ENCODE measurements at regions not wholly inside any gene's neighbourhood (a gene's known extent, or its start where the extent isn't known, plus 50 kb on each side); places are given as distances from the start of the nearest gene placed in this dataset.

DNA sequence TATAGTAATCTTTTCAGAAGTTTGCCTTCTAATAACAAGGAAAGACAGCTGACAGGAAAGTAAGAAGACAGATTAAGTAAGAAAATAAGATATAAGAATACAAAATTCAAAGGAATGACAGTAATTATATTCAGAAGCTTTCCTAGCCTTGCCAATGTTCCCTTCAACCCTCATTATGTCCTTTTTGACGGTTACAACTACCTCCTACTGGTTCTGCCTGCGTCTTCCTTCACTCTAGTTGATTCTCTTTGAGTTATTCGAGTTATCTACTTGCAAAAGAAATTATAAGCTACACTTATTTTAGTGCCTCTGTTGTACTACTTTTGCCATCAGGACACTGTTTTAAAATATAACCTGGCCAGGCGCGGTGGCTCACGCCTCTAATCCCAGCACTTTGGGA is 218.9 kb upstream of the GYPC start:
- DNase-seq: no peak

DNA sequence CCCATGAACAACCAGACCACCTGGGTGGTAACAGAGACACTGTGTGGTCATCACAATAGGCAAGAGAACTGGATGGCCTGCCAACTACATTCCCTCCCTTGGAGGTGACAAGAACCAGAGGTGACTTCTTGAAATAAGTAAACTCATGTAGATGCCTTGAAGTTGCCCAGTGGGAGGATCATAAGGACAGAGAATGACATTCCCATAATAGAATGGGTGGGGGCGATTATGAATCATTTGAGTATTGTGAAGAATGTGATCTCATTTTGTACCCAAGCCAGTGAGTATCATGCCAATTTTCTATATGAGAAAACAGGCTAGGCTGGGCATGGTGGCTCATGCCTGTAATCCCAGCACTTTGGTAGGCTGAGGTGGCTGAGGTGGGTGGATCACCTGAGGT is 211.4 kb upstream of the GYPC start:
- no peak for DNase-seq

DNA sequence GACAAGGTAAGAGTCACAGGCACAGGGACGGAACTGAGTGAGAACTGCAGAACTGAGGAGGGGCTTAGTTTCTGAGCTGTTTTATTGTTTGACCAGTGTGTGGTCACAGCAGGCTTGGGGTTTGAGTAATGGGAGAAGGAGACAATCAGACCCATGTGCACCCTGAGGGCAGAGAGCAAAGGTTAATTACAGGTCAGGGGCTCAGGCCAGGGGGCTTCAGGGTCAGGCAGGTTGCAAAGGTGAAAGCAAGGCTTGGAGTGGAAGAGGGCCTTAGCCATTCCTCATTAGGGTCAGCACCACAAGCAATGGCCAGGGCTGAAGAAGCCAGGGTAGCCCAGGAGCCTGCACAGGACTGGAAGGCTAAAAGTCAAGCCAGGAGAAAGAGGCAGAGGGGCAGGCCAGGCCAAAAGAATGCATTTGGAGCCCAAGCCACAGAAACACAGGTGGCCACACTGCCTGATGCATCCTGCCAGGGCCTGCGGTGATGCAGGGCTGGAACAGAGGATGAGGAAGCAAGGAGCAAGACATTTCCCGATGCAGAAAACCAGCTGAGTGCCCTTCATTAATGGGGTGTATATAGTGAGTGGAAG is 209.8 kb upstream of the GYPC start:
- DNase-seq: no peak

DNA sequence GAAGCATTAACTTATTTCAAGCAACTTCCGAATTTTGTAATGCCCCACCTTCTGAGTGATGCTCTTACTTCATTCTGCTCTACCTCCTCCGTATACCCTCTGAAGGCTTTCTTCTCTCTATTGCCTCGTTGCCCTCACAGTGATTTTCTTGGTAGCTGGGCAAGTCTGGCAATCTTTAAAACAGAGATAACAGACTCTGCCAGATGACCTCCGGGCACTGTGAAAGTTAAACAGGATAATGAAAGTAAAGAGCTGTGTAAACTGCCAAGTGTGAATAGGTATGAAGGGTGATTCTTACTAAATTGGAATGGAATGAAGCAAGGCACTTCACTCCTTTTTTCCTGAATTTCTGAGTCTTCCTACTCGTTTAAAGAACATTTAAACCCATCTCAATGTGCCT is 207.3 kb upstream of the GYPC start:
- no peak for DNase-seq

DNA sequence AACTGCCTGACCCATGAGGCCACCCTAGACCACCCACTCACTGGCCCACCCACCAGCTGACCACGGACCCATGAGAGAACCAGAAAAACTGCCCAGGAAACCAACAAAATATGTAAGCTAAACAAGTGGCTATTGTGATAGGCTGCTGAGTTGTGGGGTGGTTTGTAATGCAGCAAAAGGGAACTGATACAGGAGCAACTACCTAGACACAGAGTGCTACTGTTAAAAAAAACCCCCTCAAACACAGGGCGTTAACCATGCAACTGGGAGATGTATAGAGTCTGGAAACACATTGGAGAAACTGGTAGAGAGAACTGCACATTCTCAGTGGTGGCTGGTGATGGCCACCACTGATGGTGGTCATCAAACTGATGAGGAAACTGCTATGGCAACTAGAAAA is 206.3 kb upstream of the GYPC start:
- DNase-seq: no peak

DNA sequence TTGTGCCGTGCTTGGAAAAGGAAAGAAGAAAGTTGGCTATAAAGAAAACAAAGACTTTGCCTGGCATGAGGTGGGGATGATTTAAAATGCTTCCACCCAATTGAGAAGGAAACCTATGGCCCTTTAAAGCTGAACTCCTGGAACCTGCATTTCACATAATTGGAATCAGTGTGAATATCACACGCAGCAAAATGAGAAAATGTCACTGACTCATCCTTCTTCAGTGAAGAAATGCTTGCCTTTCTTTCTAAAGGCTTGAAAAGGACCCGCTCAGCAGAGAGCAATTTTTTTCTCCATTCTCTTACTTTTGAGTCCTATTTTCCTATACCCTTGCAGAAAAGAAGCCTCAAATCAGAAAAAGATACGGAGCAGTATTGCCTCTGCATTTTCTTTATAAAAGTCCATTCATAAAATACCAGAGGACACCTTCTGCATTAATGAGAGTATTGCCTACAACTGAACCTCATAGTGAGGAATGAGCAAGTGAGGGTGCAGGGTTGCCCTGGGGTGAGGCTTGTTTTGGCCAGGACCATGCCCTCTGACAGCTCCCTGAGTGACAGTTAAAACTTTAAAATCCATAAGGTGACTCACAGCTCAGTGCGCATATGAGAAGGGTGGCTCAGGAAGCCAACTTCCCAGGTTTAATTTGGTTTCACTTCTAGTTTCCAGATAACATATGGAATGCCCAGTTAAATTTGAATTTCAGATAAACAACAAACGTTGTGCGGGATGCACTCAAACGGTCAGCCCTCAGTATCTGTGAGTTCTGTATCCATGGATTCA is 191.9 kb upstream of the GYPC start:
- DNase-seq: no peak

DNA sequence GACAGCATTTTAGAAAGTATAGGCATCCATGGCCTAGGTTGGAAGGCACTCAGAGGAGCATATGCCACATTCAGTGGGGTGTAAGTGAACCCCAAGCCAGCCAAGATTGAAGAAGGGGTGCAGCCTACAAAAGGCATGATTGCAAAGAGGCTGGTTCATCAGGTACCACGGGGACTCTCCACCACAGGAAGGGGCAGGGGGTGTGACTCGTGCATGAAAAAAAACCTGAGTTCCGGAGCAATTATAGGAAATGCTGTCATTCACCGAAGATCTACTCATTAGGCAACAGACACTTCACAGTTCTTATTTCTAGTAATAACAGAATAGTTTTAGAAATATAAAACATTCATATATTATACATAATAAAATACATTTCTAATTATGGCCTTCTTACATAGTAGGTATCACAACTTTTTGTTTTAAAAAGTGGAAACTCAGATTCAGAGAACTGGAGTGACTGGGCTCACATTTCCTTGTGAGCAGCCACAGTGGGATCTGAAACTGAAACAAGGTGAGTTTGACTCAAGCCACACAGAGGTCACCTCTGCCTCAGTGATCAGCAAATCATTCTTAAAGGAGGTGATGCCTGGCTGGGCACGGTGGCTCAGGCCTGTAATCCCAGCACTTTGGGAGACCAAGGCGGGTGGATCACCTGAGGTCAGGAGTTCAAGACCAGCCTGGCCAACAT is 188.4 kb upstream of the GYPC start:
- no peak for DNase-seq

DNA sequence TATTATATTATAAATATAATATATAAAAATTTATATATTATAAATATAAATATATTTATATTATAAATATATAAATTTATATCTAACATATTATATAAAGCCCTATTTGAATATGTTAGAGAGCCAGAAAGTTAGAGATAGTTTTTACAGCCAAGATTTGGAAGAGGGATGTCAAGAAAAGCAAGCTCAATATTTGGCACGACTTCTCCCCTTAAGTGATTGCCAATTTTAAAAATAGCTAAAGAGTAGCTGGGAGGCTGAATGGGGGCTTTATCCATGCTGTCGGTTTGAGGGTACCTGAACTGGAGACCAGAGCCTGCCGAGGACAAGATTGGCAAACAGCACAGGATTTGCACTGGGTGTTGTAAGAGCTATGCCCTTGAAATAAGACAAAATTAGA is 180.9 kb upstream of the GYPC start:
- no peak for DNase-seq

DNA sequence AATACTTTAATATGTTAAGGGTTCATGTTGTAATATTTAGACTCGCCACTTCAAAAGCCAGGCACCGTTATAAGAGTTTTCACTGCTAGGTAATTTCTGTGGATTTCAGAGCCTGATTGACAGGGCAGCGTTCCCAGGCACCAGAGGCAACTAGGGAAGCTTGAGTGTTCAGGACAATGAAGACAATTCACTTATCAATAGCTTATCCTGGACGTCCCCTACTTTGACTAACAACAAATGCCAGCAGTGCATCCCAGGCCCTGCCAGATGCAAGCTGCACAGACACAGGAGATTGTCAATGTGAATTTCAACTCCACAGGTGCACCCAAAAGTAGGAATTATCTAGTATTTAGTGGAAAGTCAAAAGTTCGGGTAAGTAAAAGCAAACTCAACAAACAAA is 179.3 kb upstream of the GYPC start:
- DNase-seq: no peak

DNA sequence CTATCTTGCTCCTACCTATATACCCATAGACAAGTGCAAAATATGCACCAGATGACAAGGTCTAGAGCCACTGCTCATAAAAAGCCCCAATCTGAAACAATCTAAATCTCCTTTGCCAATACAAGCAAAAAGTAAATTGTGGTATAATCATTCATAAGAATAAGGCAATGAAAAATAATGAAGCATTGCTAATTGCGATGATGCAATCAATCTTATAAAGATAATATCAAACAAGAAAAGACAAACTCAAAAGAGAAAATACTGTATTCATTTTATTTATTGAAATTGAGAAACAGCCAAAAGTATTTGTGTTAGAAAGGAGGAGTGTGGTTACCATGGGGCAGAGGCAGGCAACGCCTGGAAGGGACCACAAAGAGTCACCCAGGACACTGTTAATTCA is 175.9 kb upstream of the GYPC start:
- DNase-seq: no peak

DNA sequence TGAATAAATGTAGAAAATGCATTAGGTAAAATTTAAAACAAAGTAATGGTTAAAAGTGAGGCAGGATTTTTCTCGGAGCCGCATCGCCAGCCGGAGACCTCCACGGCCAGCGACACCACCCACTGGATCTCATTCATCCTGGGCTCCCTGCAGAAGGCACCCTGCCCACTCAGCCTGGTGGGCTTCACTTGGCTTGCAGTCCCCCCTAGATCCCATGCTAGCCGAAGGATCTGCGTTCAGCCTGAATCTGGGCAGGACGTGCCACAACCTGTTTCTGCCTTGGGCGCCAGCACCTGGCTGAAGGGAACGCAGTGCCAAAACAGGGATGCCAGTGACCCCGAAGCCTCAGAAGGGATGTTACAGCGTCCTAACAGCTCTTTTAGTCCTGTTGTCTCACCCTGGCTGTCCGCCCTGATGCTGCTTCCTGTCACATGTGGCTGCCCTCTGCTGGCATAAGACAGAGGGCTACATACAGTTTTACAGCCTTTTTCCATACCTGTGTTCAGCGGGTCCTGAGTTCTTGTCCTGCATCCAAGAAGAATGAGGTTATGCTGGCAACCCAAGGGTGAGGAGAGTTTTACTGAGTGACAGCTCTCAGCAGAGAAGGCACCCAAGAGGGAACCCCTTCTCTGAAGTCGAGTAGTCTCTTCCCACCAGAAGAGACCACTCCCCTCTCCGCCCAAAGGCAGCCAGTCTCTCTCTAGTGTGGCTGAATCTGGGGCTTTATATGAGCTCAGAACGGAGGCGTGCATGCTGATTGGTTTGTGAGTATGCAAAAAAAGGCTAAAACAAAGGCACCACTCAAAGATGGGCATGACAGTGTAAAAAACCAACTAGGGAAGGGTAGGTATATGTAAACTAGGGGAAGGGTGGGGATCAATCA is 173.1 kb upstream of the GYPC start:
- DNase-seq: no peak

DNA sequence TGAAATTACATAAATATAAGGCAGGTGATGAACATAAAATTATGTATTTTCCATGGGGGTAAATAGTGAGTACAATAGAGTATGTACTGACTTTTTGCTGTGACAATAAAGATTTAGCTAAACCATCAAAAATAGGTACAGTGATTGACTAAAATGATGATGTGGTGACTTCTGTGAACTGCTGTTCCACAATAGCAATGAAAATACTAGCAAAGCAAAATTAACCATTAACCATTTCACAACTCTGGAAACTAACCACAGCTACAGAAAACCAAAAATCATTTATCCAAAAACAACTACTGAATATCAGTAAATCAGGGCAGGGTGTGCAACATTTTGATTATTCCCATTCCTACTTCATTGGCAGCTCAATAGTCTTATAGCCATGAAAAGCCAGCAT is 161.4 kb upstream of the GYPC start:
- DNase-seq: no peak

DNA sequence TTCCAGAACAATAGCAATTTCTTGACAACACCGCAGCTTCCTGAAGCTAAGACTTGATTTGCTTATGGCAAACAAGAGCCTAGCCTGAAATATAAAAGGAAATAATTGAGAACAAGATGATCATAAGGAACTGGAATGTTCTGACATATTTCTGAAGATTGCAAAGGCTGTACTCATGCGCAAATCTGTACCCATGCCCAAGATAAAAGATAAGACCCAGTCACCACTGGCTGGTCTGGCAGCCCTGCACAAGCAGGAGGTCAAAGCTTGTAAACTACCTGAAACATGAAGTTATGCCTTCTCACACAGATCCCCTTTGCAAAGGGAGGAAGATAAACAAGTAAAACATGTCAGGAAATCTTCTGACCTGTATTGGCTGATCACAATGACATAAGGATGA is 160.8 kb upstream of the GYPC start:
- no peak for DNase-seq

DNA sequence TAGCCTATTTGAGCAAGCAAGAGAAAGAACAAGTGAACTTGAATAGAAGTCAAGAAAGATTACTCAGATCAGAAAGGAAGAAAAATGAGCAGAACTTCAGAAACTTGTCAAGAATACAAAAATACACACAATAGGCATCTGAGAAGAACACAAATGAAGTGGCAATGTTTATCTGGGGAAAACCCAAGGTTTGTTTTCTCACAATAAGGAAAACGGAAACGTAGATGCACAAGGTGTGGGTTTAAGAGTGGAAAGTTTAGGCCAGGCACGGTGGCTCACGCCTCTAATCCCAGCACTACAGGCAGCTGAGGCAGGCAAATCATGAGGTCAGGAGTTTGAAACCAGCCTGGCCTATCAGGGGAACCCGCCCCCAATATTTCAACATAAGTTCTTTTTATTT is 159.5 kb upstream of the GYPC start:
- no peak for DNase-seq

DNA sequence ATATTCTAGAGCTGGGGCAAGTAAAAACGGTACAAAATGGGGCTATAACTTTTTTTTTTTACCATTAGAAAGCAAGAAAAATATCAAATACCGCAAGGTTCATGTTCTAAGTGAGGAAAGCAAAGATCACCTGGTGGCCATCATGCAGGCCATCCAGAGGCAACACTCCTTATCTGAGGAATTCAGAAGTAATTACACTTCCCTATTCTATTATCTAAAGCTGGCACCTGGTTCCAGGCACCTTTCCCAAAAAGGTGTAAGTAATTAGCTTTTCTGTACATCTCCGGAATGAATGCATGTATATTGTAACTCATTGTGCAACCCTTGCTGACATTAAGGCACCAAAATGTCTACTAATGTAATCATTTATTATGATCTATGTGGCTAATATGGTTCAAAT is 152.5 kb upstream of the GYPC start:
- DNase-seq: no peak

DNA sequence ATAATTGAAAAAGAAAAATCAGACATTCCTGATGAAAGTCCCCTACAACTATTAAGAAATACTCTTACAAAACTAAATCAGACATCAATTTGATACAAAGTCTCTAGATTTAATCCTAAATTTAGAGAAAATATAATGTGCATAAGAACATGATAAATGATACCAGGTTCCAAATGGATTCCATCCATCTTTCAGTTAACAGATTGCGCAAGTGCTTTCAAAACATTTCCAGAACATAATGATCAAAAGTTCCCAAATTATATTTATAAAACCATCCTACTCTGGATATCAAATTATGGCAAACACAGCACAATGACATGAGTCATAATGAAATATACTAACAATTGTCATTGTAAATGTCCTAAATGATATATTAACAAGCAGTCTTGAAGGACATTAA is 151.0 kb upstream of the GYPC start:
- no peak for DNase-seq

DNA sequence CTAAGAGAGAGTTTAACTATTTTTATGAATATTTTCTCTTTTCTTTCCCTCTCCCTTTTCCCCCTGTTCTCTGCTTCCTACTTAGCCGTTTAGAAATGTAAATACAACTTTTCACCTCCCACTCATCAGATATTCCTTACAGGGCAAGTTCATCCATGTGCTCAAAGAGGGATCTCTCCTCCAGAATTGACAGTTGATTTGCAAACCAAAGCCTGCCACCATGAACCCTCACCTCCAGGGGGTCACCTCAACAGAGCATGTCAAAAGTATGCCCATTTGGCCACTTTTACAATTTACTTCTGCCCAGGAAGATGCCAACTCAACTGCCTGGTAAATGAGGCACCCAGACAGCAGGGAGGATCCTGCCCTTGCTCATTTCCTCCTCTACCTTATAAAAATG is 149.2 kb upstream of the GYPC start:
- no peak for DNase-seq

DNA sequence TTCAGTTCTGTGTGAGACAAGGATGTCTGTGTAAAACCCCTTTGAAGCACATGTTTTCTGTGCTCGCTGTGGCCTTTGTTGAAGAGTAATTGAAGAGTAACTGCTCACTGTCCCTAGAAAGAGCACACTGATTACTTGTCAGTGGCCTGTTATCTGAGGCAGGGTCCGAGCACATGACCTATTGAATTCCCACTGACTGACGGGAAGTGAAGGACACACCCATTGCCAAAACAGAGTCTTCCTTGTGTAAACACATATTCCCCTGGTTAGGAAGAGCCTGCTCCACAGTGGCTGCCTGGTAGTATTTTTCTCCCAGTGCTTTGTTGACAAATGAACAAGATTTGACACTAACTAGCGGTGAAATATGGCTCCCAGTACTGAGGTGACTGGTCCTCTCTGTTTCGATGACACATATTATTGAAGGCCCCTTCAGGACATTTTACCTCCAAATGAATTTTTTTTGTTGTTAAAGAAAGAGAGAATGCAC is 148.5 kb upstream of the GYPC start:
- DNase-seq: no peak

DNA sequence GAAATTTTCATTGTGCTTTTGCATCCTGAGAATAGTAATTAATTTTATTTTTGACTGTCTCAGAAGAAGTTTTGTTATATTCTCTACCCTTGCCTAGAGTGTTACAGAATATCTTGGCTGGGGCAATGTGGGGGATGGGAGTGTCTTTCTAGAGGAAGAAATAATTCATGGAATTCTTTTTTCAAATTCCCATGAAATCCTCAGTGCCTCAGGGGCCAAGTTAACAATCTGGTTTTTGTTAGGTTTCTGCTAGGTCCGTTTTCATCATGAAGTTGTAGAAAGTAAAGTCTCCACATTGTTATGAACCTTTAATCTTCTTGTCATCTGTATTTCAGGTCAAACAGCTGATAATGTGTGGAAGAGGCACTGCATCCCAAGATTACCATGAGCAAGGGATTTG is 145.6 kb upstream of the GYPC start:
- no peak for DNase-seq

DNA sequence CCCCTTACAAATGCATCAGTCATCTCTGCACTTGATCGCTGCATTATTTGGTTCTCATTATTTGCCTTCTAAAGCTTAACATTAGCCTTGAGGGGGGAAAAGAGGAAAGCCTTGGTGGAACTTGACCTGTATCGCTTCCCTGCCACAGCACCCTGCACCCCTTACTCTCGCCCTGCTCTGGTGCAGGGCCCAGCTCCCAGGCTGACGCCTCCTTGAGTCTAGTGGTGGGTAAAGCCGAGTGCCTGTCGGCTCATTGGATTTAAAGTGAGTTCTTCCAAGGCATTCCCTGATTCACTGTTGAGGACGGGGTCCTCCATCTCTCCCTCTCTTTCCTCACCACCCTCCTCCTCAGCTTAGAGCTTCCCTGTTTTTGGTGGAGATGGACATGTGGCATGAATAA is 145.0 kb upstream of the GYPC start:
- DNase-seq: no peak

DNA sequence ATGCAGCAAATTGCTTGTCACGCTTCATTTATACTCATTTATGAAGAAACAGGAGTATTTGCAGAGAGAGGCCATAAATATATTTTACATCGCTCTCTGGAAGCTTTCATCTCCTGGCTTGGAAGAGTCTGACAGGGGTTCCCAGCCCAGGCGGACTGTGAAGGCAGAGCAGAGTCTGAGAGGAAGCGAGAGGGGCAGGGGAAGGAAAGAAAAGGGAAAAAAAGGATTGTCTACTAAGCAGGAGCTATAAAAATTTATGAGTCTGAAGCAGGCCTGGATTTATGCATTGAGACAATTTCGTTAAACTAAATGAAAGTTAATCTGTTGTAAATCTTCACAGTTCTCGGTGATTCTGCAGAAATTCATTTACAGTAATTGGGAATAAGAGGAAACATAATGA is 143.9 kb upstream of the GYPC start:
- DNase-seq: no peak

DNA sequence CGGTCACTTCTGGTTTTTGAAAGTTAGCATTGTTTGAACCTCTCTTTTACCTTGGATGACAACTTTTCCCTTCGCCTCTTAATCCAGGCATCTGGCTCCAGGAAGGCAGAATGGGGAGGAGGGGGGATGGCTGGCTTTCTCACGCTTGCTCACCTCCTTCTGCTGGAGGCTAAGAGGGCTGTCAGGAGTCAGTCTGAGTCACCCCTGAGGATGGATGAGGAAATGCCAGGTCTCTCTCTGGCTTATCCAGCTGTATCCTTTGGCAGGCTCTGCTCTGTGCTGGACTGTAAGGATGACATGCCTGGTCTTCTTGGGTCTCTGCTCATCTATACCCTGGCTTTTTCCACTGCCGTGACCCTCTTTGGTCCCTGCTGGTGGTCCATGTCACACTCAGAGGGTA is 142.9 kb upstream of the GYPC start:
- no peak for DNase-seq

DNA sequence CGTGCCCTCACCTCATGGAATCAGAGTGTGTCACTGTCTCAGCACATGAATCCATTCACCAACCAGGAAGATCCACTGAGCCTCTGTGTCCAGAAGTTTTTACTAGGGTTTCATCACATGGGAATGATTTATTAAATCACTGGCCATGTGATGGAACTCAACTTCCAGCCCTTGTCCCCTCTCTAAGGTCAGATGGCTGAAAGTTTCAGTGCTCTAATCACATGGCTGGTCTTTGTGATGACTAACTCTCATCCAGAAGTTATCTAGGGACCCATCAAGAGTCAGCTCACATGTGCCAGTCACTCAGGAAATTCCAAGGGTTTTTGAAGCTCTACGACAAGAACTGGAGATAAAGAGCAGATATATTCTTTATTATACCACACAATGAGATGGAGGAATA is 140.5 kb upstream of the GYPC start:
- no peak for DNase-seq
